ENCODE measurements at regions not wholly inside any gene's neighbourhood (a gene's known extent, or its start where the extent isn't known, plus 50 kb on each side); places are given as distances from the start of the nearest gene placed in this dataset.

DNA sequence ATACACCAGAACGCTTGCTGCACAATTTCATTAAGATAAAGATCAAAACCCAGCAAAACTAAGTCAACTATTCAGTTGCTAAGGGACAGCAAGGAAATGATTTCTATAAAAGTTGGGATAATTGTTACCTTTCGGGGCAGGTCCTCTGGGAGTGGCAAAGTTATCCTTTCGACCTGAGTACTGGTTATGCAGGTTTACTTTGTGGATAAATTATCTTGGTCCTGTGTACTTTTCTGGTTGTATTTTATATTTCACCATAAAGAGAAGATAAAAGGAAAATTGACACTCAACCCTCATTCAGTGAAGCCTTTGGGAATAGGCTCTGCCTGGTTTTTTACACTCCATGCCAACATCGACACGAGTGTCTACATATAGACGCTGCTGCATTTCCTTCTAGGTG, 146.5 kb downstream of the SYK start:
- Histone ChIP-seq H3K27me3 (no peaks in the 10 kb centered on the region), H3K9me3 (no peaks in the 10 kb centered on the region), H3K4me3 (no peak overlapping the region), H3K4me1 (no peaks in the 10 kb centered on the region), H3K36me3 (no peaks in the 10 kb centered on the region), H3K9ac (ENCODE audit: low read depth in 2 of 2, low read length in 2 of 2) (no peak overlapping the region), H3K27ac (no peak overlapping the region)
- TF ChIP-seq, protein P1, sequence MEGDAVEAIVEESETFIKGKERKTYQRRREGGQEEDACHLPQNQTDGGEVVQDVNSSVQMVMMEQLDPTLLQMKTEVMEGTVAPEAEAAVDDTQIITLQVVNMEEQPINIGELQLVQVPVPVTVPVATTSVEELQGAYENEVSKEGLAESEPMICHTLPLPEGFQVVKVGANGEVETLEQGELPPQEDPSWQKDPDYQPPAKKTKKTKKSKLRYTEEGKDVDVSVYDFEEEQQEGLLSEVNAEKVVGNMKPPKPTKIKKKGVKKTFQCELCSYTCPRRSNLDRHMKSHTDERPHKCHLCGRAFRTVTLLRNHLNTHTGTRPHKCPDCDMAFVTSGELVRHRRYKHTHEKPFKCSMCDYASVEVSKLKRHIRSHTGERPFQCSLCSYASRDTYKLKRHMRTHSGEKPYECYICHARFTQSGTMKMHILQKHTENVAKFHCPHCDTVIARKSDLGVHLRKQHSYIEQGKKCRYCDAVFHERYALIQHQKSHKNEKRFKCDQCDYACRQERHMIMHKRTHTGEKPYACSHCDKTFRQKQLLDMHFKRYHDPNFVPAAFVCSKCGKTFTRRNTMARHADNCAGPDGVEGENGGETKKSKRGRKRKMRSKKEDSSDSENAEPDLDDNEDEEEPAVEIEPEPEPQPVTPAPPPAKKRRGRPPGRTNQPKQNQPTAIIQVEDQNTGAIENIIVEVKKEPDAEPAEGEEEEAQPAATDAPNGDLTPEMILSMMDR (IDR thresholded peaks at IDR 0.05): no peak
- intact Hi-C loops (cut with DNase I): no loop called here
- DNase-seq: peak; percentile 50

DNA sequence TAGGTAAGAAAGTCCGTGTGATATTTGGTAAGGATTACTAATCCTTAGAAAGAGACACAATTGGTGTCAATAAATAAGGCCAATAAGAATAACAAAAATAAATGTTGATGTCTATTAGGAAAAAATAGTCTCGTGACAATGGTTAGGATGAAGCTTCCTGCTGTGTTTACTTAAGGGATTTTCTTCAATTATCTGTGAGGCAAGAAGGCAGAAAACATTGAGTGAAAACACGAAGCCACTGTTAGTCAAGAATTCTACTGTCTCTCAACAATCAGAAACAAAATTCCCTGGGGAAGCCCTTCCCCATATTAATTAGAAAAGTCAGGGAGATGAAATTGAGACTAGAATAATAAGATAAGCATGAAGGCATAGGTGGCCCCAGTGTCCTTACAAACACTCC, 149.0 kb downstream of the SYK start:
- Histone ChIP-seq H3K4me1 (no peaks in the 10 kb centered on the region), H3K36me3 (no peaks in the 10 kb centered on the region), H3K27ac (no peak overlapping the region), H3K27me3 (no peaks in the 10 kb centered on the region), H3K4me3 (no peak overlapping the region), H3K9ac (ENCODE audit: low read depth in 2 of 2, low read length in 2 of 2) (no peak overlapping the region), H3K9me3 (no peaks in the 10 kb centered on the region)
- TF ChIP-seq, protein P1 (IDR thresholded peaks at IDR 0.05): no peak
- no peak for DNase-seq
- intact Hi-C loops (cut with DNase I): no loop called here

DNA sequence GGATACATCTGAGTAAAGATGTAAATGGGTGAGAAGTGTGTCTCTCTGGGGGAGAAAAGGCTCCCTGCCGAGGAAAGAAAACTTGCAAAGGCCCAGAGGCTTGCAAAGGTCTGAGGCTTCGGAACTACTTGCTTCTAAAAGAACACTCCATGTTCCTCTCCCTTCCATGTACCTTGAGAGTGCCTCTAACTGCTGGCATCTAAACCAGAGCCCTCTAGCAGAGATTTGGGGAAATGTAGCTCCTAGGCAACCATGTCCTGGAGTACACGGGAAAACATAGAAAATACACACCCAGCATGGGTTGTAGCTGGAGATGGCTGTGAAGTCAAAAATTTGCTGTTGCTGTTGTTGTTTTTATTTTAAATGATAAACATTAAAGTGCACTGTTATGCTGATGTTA, 151.6 kb downstream of the SYK start:
- Histone ChIP-seq H3K9ac (ENCODE audit: low read depth in 2 of 2, low read length in 2 of 2) (no peak overlapping the region), H3K36me3 (no peaks in the 10 kb centered on the region), H3K27me3 (no peaks in the 10 kb centered on the region), H3K4me3 (no peak overlapping the region), H3K4me1 (no peaks in the 10 kb centered on the region), H3K9me3 (no peaks in the 10 kb centered on the region), H3K27ac (no peak overlapping the region)
- intact Hi-C loops (cut with DNase I): no loop called here
- no peak for DNase-seq
- TF ChIP-seq, protein P1 (IDR thresholded peaks at IDR 0.05): no peak

DNA sequence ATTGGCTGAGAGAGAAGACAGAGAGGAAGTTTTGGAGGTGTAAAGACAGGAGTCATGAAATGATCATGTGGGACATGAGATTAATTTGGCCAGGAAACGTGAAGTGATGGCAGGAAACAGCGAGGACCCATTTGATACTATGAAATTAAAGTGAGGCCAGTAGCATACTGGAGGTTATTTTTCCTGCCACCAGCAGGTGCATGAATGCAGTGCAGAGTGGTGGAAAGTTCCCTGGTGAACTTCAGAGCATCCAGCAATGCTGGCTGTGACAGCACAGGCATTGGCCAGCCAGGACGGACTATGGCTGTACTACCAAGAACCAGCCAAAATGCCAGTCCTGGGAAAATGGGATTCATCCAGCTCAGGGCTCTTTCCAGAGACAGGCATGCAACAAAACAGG, 152.2 kb downstream of the SYK start:
- Histone ChIP-seq H3K4me1 (no peaks in the 10 kb centered on the region), H3K27ac (no peak overlapping the region), H3K9ac (ENCODE audit: low read depth in 2 of 2, low read length in 2 of 2) (no peak overlapping the region), H3K9me3 (no peaks in the 10 kb centered on the region), H3K27me3 (no peaks in the 10 kb centered on the region), H3K36me3 (no peaks in the 10 kb centered on the region), H3K4me3 (no peak overlapping the region)
- TF ChIP-seq, protein P1 (IDR thresholded peaks at IDR 0.05): no peak
- DNase-seq: no peak
- intact Hi-C loops (cut with DNase I): no loop called here

DNA sequence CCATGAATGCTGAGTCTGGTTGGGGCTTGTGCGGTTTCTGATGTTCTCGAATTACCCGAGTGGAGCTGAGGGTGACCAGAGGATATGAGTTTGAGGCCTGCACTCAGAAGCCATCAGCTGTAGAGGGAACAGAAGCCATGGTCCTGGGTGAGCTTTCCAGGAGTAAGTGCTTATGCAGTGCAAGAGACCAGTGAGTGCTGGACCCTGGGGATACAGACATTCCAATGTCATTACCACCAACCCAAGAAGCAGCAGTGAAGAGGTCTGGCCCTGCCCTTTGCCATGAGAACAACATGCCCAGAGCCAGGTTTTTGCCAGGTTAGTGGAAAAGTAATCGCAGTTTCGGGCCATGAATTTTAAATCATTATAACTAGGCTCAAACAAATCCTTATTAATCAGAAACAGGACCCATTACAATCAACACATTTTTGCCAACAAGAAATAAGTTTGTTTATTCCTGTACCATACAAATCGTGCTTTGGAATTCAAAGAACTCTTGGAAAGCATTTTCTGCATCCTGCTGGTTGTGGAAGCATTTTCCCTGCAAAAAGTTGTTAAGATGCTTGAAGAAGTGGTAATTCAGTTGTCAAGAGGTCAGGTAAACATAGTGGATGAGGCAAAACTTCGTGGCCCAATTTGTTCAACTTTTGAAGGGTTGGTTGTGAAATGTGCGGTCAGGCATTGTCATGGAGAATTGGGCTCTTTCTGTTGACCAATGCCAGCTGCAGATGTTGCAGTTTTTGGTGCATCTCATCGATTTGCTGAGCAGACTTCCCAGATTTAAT, 154.6 kb downstream of the SYK start:
- H3K27me3 ChIP-seq: no peaks in the 10 kb centered on the region
- intact Hi-C loops (cut with DNase I): no loop called here

More for the DNA sequence above, 154.6 kb downstream of the SYK start:
- Histone ChIP-seq H3K9me3 (no peaks in the 10 kb centered on the region), H3K4me3 (no peak overlapping the region), H3K27ac (no peak overlapping the region), H3K9ac (ENCODE audit: low read depth in 2 of 2, low read length in 2 of 2) (no peak overlapping the region), H3K36me3 (no peaks in the 10 kb centered on the region), H3K4me1 (no peaks in the 10 kb centered on the region)
- TF ChIP-seq, protein P1 (IDR thresholded peaks at IDR 0.05): no peak
- no peak for DNase-seq

Measured in colonic mucosa (tissue), 4 donors.